ENCODE measurements at regions not wholly inside any gene's neighbourhood (a gene's known extent, or its start where the extent isn't known, plus 50 kb on each side); places are given as distances from the start of the nearest gene placed in this dataset.

GRCh38 chr6:113623129-113623528 is 234.0 kb upstream of the MARCKS start:
- no peak for DNase-seq
- intact Hi-C loops (cut with DNase I): no loop called here

- intact Hi-C loops (cut with DNase I): no loop called here
- DNase-seq: no peak
Observed at GRCh38 chr6:113625850-113626249, 231.3 kb upstream of the MARCKS start.

- intact Hi-C loops (cut with DNase I): no loop called here
- DNase-seq: no peak
Observed at GRCh38 chr6:113626475-113626874, 230.7 kb upstream of the MARCKS start.

- intact Hi-C loops (cut with DNase I): no loop called here
Observed at GRCh38 chr6:113627480-113627879, 229.7 kb upstream of the MARCKS start.

GRCh38 chr6:113629256-113629655 is 227.9 kb upstream of the MARCKS start:
- no peak for DNase-seq
- intact Hi-C loops (cut with DNase I): no loop called here

More at GRCh38 chr6:113627480-113627879, 229.7 kb upstream of the MARCKS start:
- no peak for DNase-seq

- DNase-seq: no peak
- intact Hi-C loops (cut with DNase I): no loop called here
Observed at GRCh38 chr6:113629975-113630737, 227.0 kb upstream of the MARCKS start.

GRCh38 chr6:113630738-113631535 is 226.2 kb upstream of the MARCKS start:
- peak in 3 of 42 donors; percentile 10 to 17 (median 16) for DNase-seq
- intact Hi-C loops (cut with DNase I): no loop called here

GRCh38 chr6:113631666-113632065 is 225.5 kb upstream of the MARCKS start:
- intact Hi-C loops (cut with DNase I): no loop called here
- DNase-seq: no peak

- peak in 4 of 42 donors; percentile 10 to 51 (median 16) for DNase-seq
- intact Hi-C loops (cut with DNase I): no loop called here
Observed at GRCh38 chr6:113632220-113632864, 224.8 kb upstream of the MARCKS start.

- no peak for DNase-seq
- intact Hi-C loops (cut with DNase I): no loop called here
Observed at GRCh38 chr6:113633638-113634037, 223.5 kb upstream of the MARCKS start.

GRCh38 chr6:113634352-113635163 is 222.6 kb upstream of the MARCKS start:
- intact Hi-C loops (cut with DNase I): no loop called here
- DNase-seq: no peak

GRCh38 chr6:113635222-113635986 is 221.7 kb upstream of the MARCKS start:
- no peak for DNase-seq
- intact Hi-C loops (cut with DNase I): no loop called here

GRCh38 chr6:113636357-113636824 is 220.8 kb upstream of the MARCKS start:
- intact Hi-C loops (cut with DNase I): no loop called here
- DNase-seq: no peak

- no peak for DNase-seq
- intact Hi-C loops (cut with DNase I): no loop called here
Observed at GRCh38 chr6:113640051-113640450, 217.1 kb upstream of the MARCKS start.

GRCh38 chr6:113642001-113642713 is 215.0 kb upstream of the MARCKS start:
- intact Hi-C loops (cut with DNase I): no loop called here
- DNase-seq: no peak

- intact Hi-C loops (cut with DNase I): no loop called here
Observed at GRCh38 chr6:113642714-113643406, 214.3 kb upstream of the MARCKS start.

GRCh38 chr6:113643407-113643770 is 213.8 kb upstream of the MARCKS start:
- DNase-seq: no peak

More at GRCh38 chr6:113642714-113643406, 214.3 kb upstream of the MARCKS start:
- DNase-seq: no peak

More at GRCh38 chr6:113643407-113643770, 213.8 kb upstream of the MARCKS start:
- intact Hi-C loops (cut with DNase I): no loop called here
